Suprapubic skin (tissue), 4 donors: ENCODE measurements at regions not wholly inside any gene's neighbourhood (a gene's known extent, or its start where the extent isn't known, plus 50 kb on each side); places are given as distances from the start of the nearest gene placed in this dataset.

Source experiments
- POLR2A ChIP-seq, 2 donors: fragments of 450-650 bp; IDR thresholded peaks; one replicate each; pipeline ENCODE4 v1.6.1; 2017; ENCODE audit warnings: antibody characterized with exemption in 2 of 2, mild to moderate bottlenecking in 2 of 2, moderate library complexity in 2 of 2
- POLR2AphosphoS5 ChIP-seq, 3 donors: sonication (generic); formaldehyde crosslinking; IDR thresholded peaks; one replicate each; pipeline ENCODE4 v1.6.1; 2017; ENCODE audit warnings: antibody characterized with exemption in 3 of 3
- TF ChIP-seq, protein P1 (sequence below), 2 donors: fragments of 200-600 bp in 1 of 2; fragments of 450-650 bp in 1 of 2; sonication (generic) in 1 of 2; IDR thresholded peaks; one replicate each; pipeline ENCODE4 v1.5.1; 2016 to 2019; ENCODE audit warnings: antibody characterized with exemption in 2 of 2, mild to moderate bottlenecking in 1 of 2, moderate library complexity in 1 of 2

DNA sequence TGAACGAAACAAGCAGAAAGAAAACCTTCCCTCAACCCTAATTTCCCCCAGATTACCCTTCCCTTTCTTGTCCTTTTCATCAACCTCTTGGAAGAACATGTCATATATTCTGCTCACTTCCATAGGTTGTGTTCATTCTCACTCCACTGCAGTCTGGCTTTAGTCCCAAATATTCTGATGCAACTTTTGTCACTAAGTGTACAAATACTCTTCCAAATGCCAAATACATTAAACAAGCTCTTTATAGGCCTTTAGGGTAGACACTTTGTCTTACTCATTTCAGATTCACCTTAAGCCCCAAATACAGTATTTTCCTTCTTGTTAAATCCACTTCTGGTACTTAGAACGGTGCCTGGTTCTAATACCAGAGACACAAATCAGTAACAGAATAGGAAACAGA, 406.5 kb upstream of the CDIN1 start:
- TF ChIP-seq, protein P1, sequence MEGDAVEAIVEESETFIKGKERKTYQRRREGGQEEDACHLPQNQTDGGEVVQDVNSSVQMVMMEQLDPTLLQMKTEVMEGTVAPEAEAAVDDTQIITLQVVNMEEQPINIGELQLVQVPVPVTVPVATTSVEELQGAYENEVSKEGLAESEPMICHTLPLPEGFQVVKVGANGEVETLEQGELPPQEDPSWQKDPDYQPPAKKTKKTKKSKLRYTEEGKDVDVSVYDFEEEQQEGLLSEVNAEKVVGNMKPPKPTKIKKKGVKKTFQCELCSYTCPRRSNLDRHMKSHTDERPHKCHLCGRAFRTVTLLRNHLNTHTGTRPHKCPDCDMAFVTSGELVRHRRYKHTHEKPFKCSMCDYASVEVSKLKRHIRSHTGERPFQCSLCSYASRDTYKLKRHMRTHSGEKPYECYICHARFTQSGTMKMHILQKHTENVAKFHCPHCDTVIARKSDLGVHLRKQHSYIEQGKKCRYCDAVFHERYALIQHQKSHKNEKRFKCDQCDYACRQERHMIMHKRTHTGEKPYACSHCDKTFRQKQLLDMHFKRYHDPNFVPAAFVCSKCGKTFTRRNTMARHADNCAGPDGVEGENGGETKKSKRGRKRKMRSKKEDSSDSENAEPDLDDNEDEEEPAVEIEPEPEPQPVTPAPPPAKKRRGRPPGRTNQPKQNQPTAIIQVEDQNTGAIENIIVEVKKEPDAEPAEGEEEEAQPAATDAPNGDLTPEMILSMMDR (IDR thresholded peaks at IDR 0.05) = no peak
- TF ChIP-seq POLR2A (IDR thresholded peaks at IDR 0.05) (no peak), POLR2AphosphoS5 (IDR thresholded peaks at IDR 0.05) (no peak)
